Stimulated activated CD4-positive, alpha-beta T cell treated with anti-CD3 and anti-CD28 coated beads, Interleukin-12 subunit alpha, Interleukin-12 subunit beta, amount 100 ng/mL, for 24 hours (primary cell): ENCODE measurements at regions not wholly inside any gene's neighbourhood (a gene's known extent, or its start where the extent isn't known, plus 50 kb on each side); places are given as distances from the start of the nearest gene placed in this dataset.

ENCODE experiments used
- DNase-seq, 2 experiments: peaks; one replicate each; pipeline ENCODE4 v3.0.0-alpha.2; 2020; ENCODE audit warnings: low read depth in 2 of 2

- no peak for DNase-seq
Measured at GRCh38 chr16:5907544-5907943, 809.9 kb upstream of the EEF2KMT start.

- DNase-seq: no peak
Measured at GRCh38 chr16:5906351-5906750, 808.8 kb upstream of the EEF2KMT start.

DNA sequence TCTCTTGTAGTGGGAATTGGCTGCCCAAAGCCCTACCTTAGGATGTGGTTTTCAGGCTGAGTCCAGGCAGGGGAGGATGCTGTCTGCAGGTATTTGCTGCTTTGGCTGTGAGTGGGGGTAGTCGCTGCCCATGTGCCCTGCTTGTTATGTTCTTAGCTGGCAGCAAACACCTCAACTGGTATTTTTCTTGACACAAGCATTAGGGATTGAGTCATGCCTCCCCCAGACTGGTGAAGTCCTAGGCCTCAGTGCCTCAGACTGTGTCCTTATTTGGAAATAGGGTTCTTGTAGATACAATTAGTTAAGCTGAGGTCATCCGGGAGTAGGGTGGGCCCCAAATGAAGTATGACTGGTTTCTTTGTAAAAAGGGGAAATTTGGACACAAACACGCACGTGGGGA, 808.3 kb upstream of the EEF2KMT start:
- no peak for DNase-seq

GRCh38 chr16:5903832-5904231, 806.2 kb upstream of the EEF2KMT start:
- no peak for DNase-seq

- no peak for DNase-seq
Measured at GRCh38 chr16:5903153-5903552, 805.6 kb upstream of the EEF2KMT start.

DNA sequence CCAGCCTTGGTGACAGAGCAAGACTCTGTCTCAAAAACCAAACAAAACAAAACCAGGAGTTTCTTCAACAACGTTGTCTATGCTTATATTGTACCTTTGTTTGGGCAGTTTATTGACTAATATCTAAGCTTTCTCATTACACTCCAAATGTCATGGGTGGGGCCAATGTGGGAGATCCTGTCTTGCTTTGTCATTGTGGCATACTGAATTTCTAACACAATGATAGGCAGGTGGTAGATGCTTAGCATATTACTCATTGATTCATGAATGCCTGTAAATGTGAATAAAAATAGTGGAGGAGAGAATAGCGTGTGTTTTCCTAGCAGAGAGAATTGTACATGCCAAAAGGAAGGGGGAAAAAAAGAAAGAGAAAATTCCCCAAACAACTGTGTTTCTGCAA, 802.5 kb upstream of the EEF2KMT start:
- no peak for DNase-seq

GRCh38 chr16:5895976-5896375, 798.4 kb upstream of the EEF2KMT start:
- no peak for DNase-seq

DNA sequence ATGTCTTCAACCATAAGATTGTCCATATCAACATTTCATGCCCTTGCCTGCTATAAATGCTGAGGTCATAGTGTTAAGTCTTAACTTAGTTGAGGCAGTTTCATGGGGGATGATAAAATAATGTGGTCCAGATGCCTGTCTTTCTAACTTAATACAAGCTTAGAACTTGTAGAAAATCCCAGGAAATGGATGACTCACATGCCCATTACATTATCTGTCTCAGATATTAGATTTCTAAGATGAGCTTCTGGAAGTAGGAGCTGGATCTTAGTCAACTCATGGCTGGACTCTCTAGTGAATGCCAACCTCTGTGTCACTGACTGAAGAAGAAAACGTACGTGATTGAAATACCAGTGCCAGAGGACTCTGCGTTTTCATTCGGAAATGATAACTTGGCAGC, 797.5 kb upstream of the EEF2KMT start:
- DNase-seq: no peak

DNA sequence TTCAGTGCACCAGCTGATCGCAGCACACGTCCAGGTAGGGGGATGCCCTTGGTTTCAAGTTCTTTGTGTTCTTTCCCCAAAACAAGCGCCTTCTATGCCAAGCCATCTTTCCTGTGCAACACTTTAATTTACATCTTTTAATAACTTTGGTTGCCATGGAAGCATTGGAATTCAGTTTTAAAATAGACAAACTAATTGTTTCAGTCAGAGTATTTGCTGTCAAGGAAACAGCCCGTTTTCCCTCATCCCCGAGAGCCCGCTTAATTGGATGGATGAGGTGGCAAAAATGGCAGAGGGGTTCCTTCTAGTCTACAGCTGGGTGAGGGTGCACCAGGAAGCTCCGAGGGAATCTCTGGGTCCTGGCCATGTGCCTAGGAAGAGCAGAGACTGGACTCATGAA, 793.7 kb upstream of the EEF2KMT start:
- no peak for DNase-seq

- DNase-seq: no peak
Measured at GRCh38 chr16:5885521-5885920, 787.9 kb upstream of the EEF2KMT start.

GRCh38 chr16:5884996-5885395, 787.4 kb upstream of the EEF2KMT start:
- DNase-seq: no peak

- no peak for DNase-seq
Measured at GRCh38 chr16:5884339-5884738, 786.7 kb upstream of the EEF2KMT start.

DNA sequence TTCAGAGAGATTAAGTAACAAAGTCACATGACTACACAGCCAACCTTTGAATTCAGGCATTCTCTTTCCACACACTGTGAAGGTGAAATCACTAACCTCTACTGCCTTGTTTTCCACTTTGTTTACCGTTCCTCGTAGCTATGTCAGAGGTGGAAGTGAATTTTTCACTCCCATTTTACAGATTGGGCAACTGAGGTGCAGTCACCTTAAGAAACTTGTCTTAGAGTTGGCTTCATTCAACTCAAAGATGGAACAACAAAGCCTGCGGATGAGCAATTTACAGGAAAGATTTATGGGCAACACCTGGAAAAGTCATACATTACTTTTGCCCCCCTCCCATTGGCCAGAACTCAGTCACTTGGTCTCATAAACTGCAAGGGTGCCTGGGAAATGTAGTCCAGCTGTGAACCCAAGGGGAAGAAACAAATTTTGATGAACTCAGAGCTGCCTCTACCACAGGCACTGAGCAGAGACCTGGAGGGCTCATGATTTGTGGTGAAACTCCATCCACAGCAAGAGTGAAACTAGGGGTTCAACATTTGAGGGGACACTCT, 784.6 kb upstream of the EEF2KMT start:
- no peak for DNase-seq

DNA sequence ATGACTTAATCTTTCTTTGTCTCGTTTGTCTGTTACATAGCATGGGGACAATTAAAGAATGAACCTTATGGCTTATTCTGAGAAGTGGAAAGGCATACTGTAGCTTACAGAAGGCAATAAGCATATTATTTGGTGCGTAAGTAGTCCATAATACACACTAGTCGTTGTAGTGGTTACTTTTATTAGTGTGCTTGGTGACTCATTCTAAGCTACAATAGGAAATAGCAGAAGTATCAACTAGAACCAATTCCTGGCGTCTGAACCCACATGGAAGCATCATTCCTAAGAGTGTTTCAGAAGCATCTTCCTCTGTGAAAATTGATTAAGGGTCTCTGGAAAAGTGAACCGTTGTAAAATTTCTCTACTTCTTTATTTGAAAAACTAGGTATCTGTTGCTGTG, 777.8 kb upstream of the EEF2KMT start:
- DNase-seq: no peak

DNA sequence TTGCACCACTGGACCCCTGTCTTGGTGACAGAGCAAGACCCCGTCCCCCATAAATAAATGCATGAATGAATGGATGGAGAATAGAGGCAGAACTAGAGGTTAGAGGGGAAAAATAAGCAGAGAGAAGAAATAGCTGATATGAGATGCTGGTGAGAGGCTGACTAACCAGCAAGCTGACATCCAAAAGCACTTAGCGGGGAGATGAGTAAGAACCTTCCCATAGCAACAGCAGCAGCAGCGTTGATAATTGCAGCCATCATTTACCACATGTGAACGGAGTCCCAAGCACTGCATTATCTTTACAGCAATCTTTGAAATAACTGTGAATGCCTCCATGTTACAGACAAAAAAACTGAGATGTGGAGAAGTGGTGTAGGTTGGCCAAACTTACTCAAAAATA, 777.3 kb upstream of the EEF2KMT start:
- no peak for DNase-seq

GRCh38 chr16:5873221-5873620, 775.6 kb upstream of the EEF2KMT start:
- no peak for DNase-seq

DNA sequence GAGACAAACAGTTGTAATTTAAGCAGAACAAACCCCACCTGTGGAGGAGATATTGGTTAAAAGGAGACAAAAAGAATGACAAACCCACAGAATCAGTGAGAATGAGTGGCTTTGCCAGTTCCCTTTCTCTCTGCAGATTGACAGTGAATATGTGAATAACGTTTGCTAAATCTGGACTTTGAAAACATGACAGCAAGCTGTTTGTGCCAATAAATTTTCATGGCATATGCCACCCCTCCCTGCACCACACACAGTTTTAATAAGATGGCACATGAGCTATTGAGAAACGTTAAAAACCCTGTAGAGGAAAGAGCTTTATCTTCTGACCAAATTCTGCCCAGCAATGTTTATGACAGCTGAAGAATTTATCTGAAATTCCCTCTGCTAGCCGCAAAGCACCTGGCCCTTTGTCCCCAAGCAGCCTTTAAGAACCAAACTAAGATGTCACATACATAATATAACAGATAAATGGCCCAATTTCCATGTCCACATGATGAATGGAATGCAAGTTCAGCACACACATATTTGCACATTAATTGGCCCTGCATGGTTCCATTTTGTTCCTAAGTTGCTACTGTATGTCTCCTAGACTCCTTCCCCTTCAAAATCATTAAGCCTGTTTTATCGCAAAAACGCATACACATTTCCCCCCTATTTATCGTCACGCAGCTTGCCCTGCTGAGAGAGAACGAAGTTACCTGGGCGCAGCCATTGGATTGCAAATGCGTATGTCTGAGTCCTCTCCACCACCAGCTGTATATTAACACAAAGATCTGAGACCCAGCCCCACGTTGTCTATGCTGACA, 773.5 kb upstream of the EEF2KMT start:
- DNase-seq: no peak

- no peak for DNase-seq
Measured at GRCh38 chr16:5867250-5867649, 769.7 kb upstream of the EEF2KMT start.

- DNase-seq: no peak
Measured at GRCh38 chr16:5865236-5865635, 767.6 kb upstream of the EEF2KMT start.

DNA sequence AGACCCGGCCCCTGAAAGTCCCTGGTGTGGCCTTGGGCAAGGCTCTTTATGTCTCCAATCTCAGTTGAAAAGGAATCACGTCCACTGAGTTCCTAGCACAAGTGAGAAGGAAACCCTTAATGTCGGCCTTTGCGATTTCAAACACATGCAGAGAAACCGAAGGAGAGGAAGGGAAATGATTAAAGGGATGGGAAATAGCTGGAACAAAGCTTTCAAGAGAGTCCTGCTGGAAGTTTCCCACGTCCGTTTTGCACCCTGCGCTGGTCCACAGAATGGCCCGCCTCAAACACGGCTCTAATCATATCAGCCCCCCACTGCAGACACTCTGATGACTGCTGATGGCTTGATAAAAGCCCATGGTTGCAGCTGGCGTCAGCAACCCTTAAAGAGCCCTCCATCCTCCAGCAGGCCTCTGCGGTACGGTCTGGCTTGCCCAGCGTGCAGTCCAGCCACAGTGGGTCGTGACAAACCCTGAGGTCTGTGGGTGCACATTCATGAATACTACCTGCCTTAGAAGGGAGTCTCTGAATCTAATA, 765.5 kb upstream of the EEF2KMT start:
- no peak for DNase-seq

- no peak for DNase-seq
Measured at GRCh38 chr16:5862103-5862840, 764.7 kb upstream of the EEF2KMT start.

GRCh38 chr16:5861241-5861640, 763.6 kb upstream of the EEF2KMT start:
- DNase-seq: no peak

GRCh38 chr16:5858180-5858579, 760.6 kb upstream of the EEF2KMT start:
- no peak for DNase-seq
